Activated CD4-positive, CD25-positive, alpha-beta regulatory T cell treated with anti-CD3 and anti-CD28 coated beads, Interleukin-2, amount 50 U/mL, for 24 hours (primary cell): ENCODE measurements at regions not wholly inside any gene's neighbourhood (a gene's known extent, or its start where the extent isn't known, plus 50 kb on each side); places are given as distances from the start of the nearest gene placed in this dataset.

ENCODE experiments used
- ATAC-seq, 2 donors: fragments of 150-1000 bp; cut with Tn5 transposase; one replicate each; pipeline ENCODE4 v1.10.0; 2021; ENCODE audit warnings: mild to moderate bottlenecking in 1 of 2, moderate library complexity in 1 of 2

GRCh38 chr3:194267744-194268653 lies 83.1 kb downstream of the CPN2 start:
- no peak for ATAC-seq

GRCh38 chr3:194268654-194269512 lies 82.2 kb downstream of the CPN2 start:
- ATAC-seq = no peak

- ATAC-seq = no peak
These were observed 81.5 kb downstream of the CPN2 start for GRCh38 chr3:194269610-194270145.

- ATAC-seq = no peak
These were observed 80.3 kb downstream of the CPN2 start for GRCh38 chr3:194270627-194271459.

GRCh38 chr3:194271460-194272035 lies 79.6 kb downstream of the CPN2 start:
- no peak for ATAC-seq

- ATAC-seq = no peak
These were observed 78.9 kb downstream of the CPN2 start for GRCh38 chr3:194272221-194272620.

GRCh38 chr3:194272861-194273742 lies 78.0 kb downstream of the CPN2 start:
- ATAC-seq = no peak

- no peak for ATAC-seq
These were observed 77.3 kb downstream of the CPN2 start for GRCh38 chr3:194273743-194274310.

GRCh38 chr3:194274424-194275085 lies 76.6 kb downstream of the CPN2 start:
- ATAC-seq = no peak

- ATAC-seq = no peak
These were observed 75.8 kb downstream of the CPN2 start for GRCh38 chr3:194275291-194275690.

- no peak for ATAC-seq
These were observed 75.4 kb downstream of the CPN2 start for GRCh38 chr3:194275721-194276120.

GRCh38 chr3:194276768-194277103 lies 74.4 kb downstream of the CPN2 start:
- no peak for ATAC-seq

GRCh38 chr3:194277104-194277785 lies 73.9 kb downstream of the CPN2 start:
- ATAC-seq = no peak

GRCh38 chr3:194277786-194278130 lies 73.4 kb downstream of the CPN2 start:
- no peak for ATAC-seq

GRCh38 chr3:194278186-194278845 lies 72.8 kb downstream of the CPN2 start:
- ATAC-seq = no peak

- ATAC-seq = no peak
These were observed 72.0 kb downstream of the CPN2 start for GRCh38 chr3:194279101-194279500.

- ATAC-seq = no peak
These were observed 71.3 kb downstream of the CPN2 start for GRCh38 chr3:194279701-194280360.

GRCh38 chr3:194280777-194281176 lies 70.4 kb downstream of the CPN2 start:
- no peak for ATAC-seq

- no peak for ATAC-seq
These were observed 69.8 kb downstream of the CPN2 start for GRCh38 chr3:194281306-194281705.
